NCI-H2196 (cell line): ENCODE measurements at regions not wholly inside any gene's neighbourhood (a gene's known extent, or its start where the extent isn't known, plus 50 kb on each side); places are given as distances from the start of the nearest gene placed in this dataset.
"Not testable (repeated sequence)": the region's sequence is repeated elsewhere in the genome, so short reads cannot be mapped to it uniquely, and the experiment has no call there.

ENCODE experiments used
- DNase-seq: peaks from one replicate; lab custom pipeline; 2025; ENCODE audit not compliant: unreplicated experiment; lab: John Stamatoyannopoulos, UW

- DNase-seq, result no peak
These were observed 280.6 kb upstream of the UBE2E3 start for GRCh38 chr2:180699657-180700361.

DNA sequence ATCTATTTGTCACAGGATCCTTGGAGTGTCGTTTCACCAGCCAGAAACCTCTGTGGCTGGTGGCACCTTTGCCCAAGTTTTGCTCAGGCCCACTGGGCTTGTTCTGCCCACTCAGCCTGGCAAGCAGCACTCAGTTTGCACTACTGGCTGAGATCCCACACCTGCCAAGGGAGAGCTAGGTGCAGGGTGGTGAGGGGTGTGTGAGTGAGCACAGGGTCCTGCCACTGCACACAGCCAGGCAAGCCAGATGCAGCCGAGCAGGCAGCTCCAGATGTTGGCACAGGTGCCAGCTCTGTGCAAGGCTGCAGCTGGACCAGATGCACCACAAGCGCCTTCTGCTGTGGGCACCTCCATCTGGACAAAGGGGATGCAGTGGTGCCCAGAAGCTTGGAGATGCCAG lies 281.7 kb upstream of the UBE2E3 start:
- no peak for DNase-seq

DNA sequence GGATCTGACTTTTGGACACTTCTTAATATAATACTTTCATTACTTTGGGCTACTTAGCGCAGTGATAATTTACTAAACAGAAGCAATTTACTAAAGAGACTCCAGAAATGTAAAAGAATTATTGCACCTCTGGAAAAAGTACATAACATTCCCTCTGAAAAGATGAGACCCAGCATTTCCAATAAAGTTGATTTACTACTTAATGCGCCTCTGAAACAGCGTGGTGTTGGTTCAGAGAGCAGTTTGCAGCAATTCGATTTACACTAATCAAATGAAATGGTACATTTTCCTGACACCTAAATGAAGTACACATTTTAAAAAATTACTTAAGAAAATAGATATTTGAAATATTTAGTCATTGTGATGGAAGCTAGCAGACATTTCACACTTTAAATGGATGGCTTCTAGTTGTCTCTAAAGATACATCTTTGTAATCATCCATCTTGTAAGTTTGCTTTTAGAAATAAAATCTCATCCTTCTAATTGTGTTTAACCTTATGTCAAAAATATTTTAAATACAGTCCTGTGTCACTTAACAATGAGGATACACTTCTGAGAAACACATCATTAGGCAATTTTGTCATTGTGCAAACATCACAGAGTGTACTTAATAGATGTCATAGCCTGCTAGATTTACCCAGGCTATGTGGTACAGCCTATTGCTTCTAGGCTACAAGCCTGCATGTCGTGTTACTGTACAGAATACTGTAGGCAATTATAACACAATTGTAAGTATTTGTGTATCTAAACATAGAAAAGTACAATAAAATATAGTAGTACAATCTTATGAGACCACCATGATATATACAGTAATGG lies 284.6 kb upstream of the UBE2E3 start:
- no peak for DNase-seq

- DNase-seq, result no peak
These were observed 285.7 kb upstream of the UBE2E3 start for GRCh38 chr2:180694445-180695421.

- DNase-seq, result no peak
These were observed 288.1 kb upstream of the UBE2E3 start for GRCh38 chr2:180692322-180692721.

DNA sequence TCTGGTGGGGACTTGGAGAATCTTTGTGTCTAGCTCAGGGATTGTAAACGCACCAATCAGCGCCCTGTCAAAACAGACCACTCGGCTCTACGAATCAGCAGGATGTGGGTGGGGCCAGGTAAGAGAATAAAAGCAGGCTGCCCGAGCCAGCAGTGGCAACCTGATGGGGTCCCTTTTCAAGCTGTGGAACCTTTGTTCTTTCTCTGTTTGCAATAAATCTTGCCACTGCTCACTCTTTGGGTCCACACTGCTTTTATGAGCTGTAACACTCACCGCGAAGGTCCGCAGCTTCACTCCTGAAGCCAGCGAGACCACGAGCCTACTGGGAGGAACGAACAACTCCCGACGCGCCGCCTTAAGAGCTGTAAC lies 288.6 kb upstream of the UBE2E3 start:
- not testable (repeated sequence) for DNase-seq

- not testable (repeated sequence) for DNase-seq
These were observed 289.1 kb upstream of the UBE2E3 start for GRCh38 chr2:180691186-180691854.

DNA sequence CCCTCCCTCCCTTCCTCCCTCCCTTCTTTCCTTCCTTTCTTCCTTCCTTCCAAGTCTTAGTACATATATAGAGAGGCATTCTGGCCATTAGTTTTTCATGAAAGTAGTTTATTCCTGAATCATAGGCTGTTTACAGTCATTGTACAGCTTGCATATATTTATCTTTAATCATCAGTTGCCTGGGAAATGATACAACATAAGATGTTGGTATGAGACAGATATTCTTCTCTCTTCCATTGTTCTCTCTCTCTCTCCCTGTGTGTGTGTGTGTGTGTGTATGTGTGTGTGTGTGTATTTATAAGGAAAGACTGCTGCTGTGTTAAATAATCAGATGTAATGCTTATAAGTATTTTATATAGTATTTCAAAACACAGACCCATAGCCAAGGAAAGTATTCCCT lies 289.8 kb upstream of the UBE2E3 start:
- DNase-seq, result no peak

- no peak for DNase-seq
These were observed 297.5 kb upstream of the UBE2E3 start for GRCh38 chr2:180682871-180683270.

DNA sequence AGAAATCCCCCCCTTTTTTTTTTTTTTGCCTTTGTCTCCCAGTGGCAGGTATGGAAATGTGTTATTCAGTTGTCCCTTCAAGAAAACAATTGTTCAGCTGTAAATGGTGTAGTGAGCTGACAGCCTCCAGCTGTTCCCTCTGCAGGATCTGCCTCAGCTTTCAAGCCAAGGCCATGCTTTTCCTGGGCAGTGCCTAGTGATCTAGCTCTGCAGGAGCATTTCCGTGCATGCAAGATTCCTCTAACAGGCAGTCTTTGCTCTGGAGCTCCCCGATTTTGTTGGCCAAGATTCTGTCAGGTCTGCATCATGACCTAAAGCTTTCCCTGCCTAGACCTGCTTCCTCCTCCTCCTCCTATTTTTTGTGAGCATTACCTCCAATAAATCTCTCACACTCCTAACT lies 300.7 kb upstream of the UBE2E3 start:
- DNase-seq, result no peak

GRCh38 chr2:180678625-180678972 lies 301.8 kb upstream of the UBE2E3 start:
- DNase-seq, result no peak

GRCh38 chr2:180677930-180678624 lies 302.3 kb upstream of the UBE2E3 start:
- DNase-seq, result no peak

DNA sequence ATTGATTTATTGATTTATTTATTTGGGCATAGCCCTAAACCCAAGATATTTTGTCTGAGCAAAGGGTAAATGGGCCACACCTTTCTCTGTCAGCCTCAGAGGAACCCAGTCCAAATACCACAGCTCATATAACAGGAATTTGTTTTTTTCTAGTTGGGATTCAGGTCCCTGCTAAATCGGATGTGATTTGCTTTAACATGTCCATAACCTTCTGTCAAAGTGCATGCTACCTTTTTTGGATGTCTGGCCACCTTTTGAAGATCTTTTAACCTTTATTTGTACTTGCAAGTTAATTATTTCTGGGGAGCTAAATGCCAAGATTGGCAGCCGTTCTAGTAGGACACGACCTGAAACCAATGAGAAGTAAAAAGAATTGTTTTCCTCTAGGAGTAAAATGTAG lies 303.2 kb upstream of the UBE2E3 start:
- no peak for DNase-seq

GRCh38 chr2:180676520-180677025 lies 303.8 kb upstream of the UBE2E3 start:
- DNase-seq, result no peak

GRCh38 chr2:180675170-180675569 lies 305.2 kb upstream of the UBE2E3 start:
- DNase-seq, result no peak

DNA sequence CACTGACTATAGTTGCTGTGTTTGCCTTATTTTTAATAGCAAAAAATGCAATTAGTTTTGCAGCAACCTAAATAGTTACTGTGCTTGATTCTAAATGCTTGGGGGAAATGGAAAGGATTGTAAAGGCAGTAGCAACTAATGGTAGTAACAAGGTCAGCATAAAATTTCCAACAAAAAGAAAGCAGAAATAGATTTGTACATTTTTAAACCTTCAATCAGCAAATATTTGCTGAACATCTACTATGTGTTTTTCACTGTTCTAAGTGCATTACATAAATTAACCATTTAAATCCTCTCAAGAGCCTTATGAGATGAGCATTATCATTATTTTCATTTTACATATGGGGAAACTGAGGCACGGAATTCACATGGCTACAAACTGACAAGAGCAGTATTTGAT lies 308.0 kb upstream of the UBE2E3 start:
- DNase-seq, result no peak

- no peak for DNase-seq
These were observed 310.0 kb upstream of the UBE2E3 start for GRCh38 chr2:180670302-180671003.

DNA sequence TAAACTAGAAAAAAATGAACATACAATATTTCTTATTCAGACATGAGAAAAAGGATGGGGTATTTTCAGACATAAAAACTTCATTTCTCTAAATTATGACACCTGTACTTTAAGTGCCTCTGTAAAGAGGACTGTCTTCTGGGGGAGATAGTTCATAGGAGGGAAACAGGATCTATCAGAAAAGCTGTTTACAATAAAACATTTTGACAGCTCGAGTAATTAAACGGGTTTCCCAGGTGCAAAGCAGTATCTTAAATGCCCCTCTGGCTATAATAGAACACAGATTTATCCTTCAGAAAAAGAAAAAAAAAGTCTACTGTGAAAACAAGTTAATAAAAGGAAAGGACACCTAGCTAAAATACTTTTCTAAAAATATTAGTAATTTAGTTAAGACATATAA lies 311.4 kb upstream of the UBE2E3 start:
- DNase-seq, result no peak

GRCh38 chr2:180664507-180664906 lies 315.9 kb upstream of the UBE2E3 start:
- DNase-seq, result no peak
